Body of pancreas (tissue), 4 donors: ENCODE measurements at regions not wholly inside any gene's neighbourhood (a gene's known extent, or its start where the extent isn't known, plus 50 kb on each side); places are given as distances from the start of the nearest gene placed in this dataset.

ENCODE experiments used
- ATAC-seq: fragments of 150-250 bp; one replicate; pipeline ENCODE4 v1.9.1; 2016
- DNase-seq, 4 donors: peaks; one replicate each; pipeline ENCODE4 v3.0.0-alpha.2; 2019
- H3K27ac ChIP-seq, 4 donors: fragments of 200-600 bp; sonication (generic); 1 replicate in 3 of 4; 2 replicates in 1 of 4; pipeline versions ENCODE4 v1.5.1 to v1.6.1; 2016 to 2019; ENCODE audit warnings: mild to moderate bottlenecking in 1 of 4, mixed read lengths in 1 of 4, moderate library complexity in 1 of 4
- H3K27me3 ChIP-seq, 2 donors: fragments of 200-600 bp; sonication (generic); one replicate each; pipeline ENCODE4 v1.6.0; 2016; ENCODE audit warnings: mild to moderate bottlenecking in 1 of 2
- H3K36me3 ChIP-seq, 2 donors: fragments of 200-600 bp; sonication (generic); replicated peaks in 1 of 2; 2 replicates each; pipeline ENCODE4 v1.5.1; 2016; ENCODE audit warnings: low read depth in 2 of 2; ENCODE audit not compliant: insufficient read depth in 1 of 2
- H3K4me1 ChIP-seq: fragments of 200-600 bp; sonication (generic); one replicate; pipeline ENCODE4 v1.6.0; 2016
- H3K4me3 ChIP-seq, 2 donors: fragments of 200-600 bp; sonication (generic); 1 replicate in 1 of 2; 2 replicates in 1 of 2; pipeline ENCODE4 v1.5.1; 2016 to 2019
- H3K9me3 ChIP-seq, 3 donors: fragments of 200-600 bp; sonication (generic); 1 replicate in 2 of 3; 2 replicates in 1 of 3; pipeline ENCODE4 v1.5.1; 2016
- CTCF ChIP-seq, 7 experiments: fragments of 450-650 bp in 4 of 7; fragments of 200-600 bp in 3 of 7; sonication (generic) in 3 of 7; IDR thresholded peaks; one replicate each; pipeline ENCODE4 v1.5.1; 2016 to 2019; ENCODE audit warnings: antibody characterized with exemption in 7 of 7
- POLR2A ChIP-seq, 3 donors: fragments of 450-650 bp; IDR thresholded peaks; one replicate each; pipeline ENCODE4 v1.6.1; 2016; ENCODE audit warnings: antibody characterized with exemption in 3 of 3, mild to moderate bottlenecking in 2 of 3
- WGBS, 2 donors: methylation state at CpG; one replicate each; pipeline ENCODE4 v1.1.5; 2017; 5-methylcytosine and 5-hydroxymethylcytosine counted together
- intact Hi-C: fragments of 100-400 bp; cut with DNase I; formaldehyde crosslinking; loops from one replicate; pipeline ENCODE4 v1.15.1; 2023

- WGBS, 2 donors: 54 to 62% methylated on average over 4 of the region's 4 CpGs
- TF ChIP-seq CTCF (IDR thresholded peaks at IDR 0.05) (peak in 1 of 7 experiments; percentile 18), POLR2A (IDR thresholded peaks at IDR 0.05) (no peak)
- peak in 3 of 4 donors; percentile 14 to 51 (median 18) for DNase-seq
- Histone ChIP-seq H3K36me3 (no peaks in the 10 kb centered on the region), H3K27me3 (no peaks in the 10 kb centered on the region), H3K27ac (no peak overlapping the region), H3K9me3 (no peaks in the 10 kb centered on the region), H3K4me1 (peaks cover 6% of the 10 kb centered on the region), H3K4me3 (no peak overlapping the region)
- intact Hi-C loops: no loop called here
- no peak for ATAC-seq
Observed at GRCh38 chr4:130080872-130081451, 985.0 kb downstream of the C4orf33 start.

DNA sequence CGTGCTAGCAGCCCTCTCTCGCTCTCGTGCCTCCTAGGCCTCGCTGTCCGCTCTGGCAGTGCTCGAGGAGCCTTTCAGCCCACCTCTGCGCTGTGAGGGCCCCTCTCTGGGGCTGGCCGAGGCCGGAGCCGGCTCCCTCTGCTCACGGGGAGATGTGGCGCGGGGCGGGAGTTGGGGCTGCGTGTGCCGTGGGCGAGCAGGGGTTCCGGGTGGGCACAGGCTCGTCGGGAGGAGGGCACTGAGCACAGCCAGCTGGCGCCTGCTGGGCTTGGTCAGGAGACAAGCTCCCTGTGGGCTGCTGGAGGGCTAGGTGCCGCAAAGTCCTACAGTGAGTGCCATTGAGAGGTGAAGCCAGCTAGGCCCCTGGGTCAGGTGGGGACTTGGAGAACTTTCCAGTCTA is 994.5 kb downstream of the C4orf33 start:
- TF ChIP-seq POLR2A (IDR thresholded peaks at IDR 0.05) (no peak), CTCF (IDR thresholded peaks at IDR 0.05) (no peak)
- intact Hi-C loops: no loop called here
- Histone ChIP-seq H3K27me3 (no peaks in the 10 kb centered on the region), H3K36me3 (no peaks in the 10 kb centered on the region), H3K27ac (no peak overlapping the region), H3K4me3 (no peak overlapping the region), H3K4me1 (no peaks in the 10 kb centered on the region), H3K9me3 (no peaks in the 10 kb centered on the region)
- no peak for ATAC-seq
- 93 to 94% methylated on average over 21 to 22 of the region's 22 CpGs for WGBS, 2 donors
- DNase-seq: no peak

GRCh38 chr4:130092187-130093015 is 996.4 kb downstream of the C4orf33 start:
- TF ChIP-seq CTCF (IDR thresholded peaks at IDR 0.05): no peak
- TF ChIP-seq POLR2A (IDR thresholded peaks at IDR 0.05): no peak
- no peaks in the 10 kb centered on the region for H3K27me3 ChIP-seq
- no peaks in the 10 kb centered on the region for H3K36me3 ChIP-seq
- H3K9me3 ChIP-seq: no peaks in the 10 kb centered on the region
- ATAC-seq (no peak), DNase-seq (no peak)
- H3K4me1 ChIP-seq: no peaks in the 10 kb centered on the region
- intact Hi-C loops: no loop called here
- 67 to 69% methylated on average over 8 of the region's 8 CpGs for whole genome bisulfite sequencing, 2 donors
- no peak overlapping the region for H3K27ac ChIP-seq
- no peak overlapping the region for H3K4me3 ChIP-seq

GRCh38 chr4:130099105-130099504 is 1003.2 kb downstream of the C4orf33 start:
- ATAC-seq (no peak), DNase-seq (no peak)
- Histone ChIP-seq H3K27me3 (no peaks in the 10 kb centered on the region), H3K9me3 (no peaks in the 10 kb centered on the region), H3K36me3 (no peaks in the 10 kb centered on the region), H3K4me3 (no peak overlapping the region), H3K27ac (no peak overlapping the region), H3K4me1 (no peaks in the 10 kb centered on the region)
- TF ChIP-seq POLR2A (IDR thresholded peaks at IDR 0.05) (no peak), CTCF (IDR thresholded peaks at IDR 0.05) (no peak)
- intact Hi-C loops: no loop called here
- 63 to 85% methylated on average over 1 of the region's 1 CpG for WGBS, 2 donors

DNA sequence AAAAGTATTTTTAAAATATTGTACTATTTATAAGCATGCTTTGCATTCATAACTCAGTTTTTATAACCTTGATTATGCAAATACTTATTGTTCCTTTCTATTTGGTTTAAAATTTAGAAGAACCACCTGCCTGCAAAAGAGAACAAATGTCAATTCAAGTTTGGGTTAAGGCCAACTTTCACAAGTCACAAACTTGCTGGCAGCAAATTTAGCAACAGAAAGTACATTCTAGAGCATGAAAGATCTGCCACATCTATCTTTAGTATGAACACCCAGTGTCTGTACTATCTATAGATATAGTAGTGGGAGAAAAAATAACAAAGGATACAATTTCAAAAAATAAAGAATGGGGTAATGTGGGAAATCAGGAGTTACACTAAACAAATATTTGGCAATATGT is 1014.2 kb downstream of the C4orf33 start:
- no peak overlapping the region for H3K4me3 ChIP-seq
- intact Hi-C loops: no loop called here
- ATAC-seq (no peak), DNase-seq (no peak)
- no peaks in the 10 kb centered on the region for H3K36me3 ChIP-seq
- TF ChIP-seq POLR2A (IDR thresholded peaks at IDR 0.05): no peak
- no peaks in the 10 kb centered on the region for H3K4me1 ChIP-seq
- no peaks in the 10 kb centered on the region for H3K27me3 ChIP-seq
- no peak overlapping the region for H3K27ac ChIP-seq
- H3K9me3 ChIP-seq: no peaks in the 10 kb centered on the region
